IMR-90 (cell line): ENCODE measurements at regions not wholly inside any gene's neighbourhood (a gene's known extent, or its start where the extent isn't known, plus 50 kb on each side); places are given as distances from the start of the nearest gene placed in this dataset.
"Not testable (repeated sequence)": the region's sequence is repeated elsewhere in the genome, so short reads cannot be mapped to it uniquely, and the experiment has no call there.

ENCODE experiments used
- ATAC-seq: fragments of 200-7000 bp; cut with Tn5 transposase; 2 replicates; pipeline ENCODE4 v1.9.1; 2020; ENCODE audit warnings: low read depth, mild to moderate bottlenecking, moderate library complexity
- BruUV-seq: library from RNA; stranded (reverse); fragments of 400-500 nt; replicated peaks from 2 replicates; lab custom pipeline; 2021; lab: Mats Ljungman, UMichigan
- CTCF ChIA-PET: fragments of 300-600 bp; formaldehyde crosslinking; extraction: SDS; loops from one replicate; lab custom pipeline; 2021; ENCODE audit warnings: antibody characterized with exemption; lab: Yijun Ruan, JAX
- POLR2A ChIA-PET: fragments of 300-600 bp; sonication (Branson Sonifier 250); formaldehyde crosslinking; loops from one replicate; lab custom pipeline; 2022; ENCODE audit warnings: antibody characterized with exemption; ENCODE audit not compliant: unreplicated experiment; lab: Charles Lee
- DNase-seq: peaks from one replicate; pipeline ENCODE4 v3.0.0; 2013
- H2AFZ ChIP-seq: replicated peaks from 2 replicates; pipeline ENCODE3; 2013; ENCODE audit warnings: low read length, mild to moderate bottlenecking; ENCODE audit not compliant: poor library complexity
- H2AK5ac ChIP-seq: 2 replicates; pipeline ENCODE4 v1.6.1; 2013; ENCODE audit warnings: low read depth, low read length, inconsistent platforms
- H2AK9ac ChIP-seq: replicated peaks from 2 replicates; pipeline ENCODE3; 2013; ENCODE audit warnings: mild to moderate bottlenecking, low read depth, low read length, moderate library complexity; ENCODE audit not compliant: poor library complexity
- H2BK120ac ChIP-seq: 2 replicates; pipeline ENCODE4 v1.6.1; 2013; ENCODE audit warnings: low read depth, low read length, inconsistent platforms
- H2BK15ac ChIP-seq: 3 replicates; pipeline ENCODE4 v1.6.1; 2013; ENCODE audit warnings: low read depth, low read length, inconsistent platforms
- H2BK20ac ChIP-seq: 2 replicates; pipeline ENCODE4 v1.6.1; 2013; ENCODE audit warnings: low read depth, mild to moderate bottlenecking, inconsistent platforms, low read length, moderate library complexity
- H2BK5ac ChIP-seq: 2 replicates; pipeline ENCODE4 v1.6.1; 2013; ENCODE audit warnings: mild to moderate bottlenecking, low read depth, low read length, inconsistent platforms; ENCODE audit not compliant: poor library complexity, severe bottlenecking
- H3K14ac ChIP-seq: replicated peaks from 2 replicates; pipeline ENCODE4 v1.6.1; 2013; ENCODE audit warnings: low read depth, low read length, inconsistent platforms
- H3K18ac ChIP-seq: 2 replicates; pipeline ENCODE4 v1.6.1; 2013; ENCODE audit warnings: low read depth, low read length, control low read depth
- H3K23ac ChIP-seq: 2 replicates; pipeline ENCODE4 v1.6.1; 2013; ENCODE audit warnings: low read depth, low read length, inconsistent platforms
- H3K27ac ChIP-seq: 2 replicates; pipeline ENCODE4 v1.5.1; 2013; ENCODE audit warnings: mild to moderate bottlenecking, control low read depth, low read length; ENCODE audit not compliant: insufficient read depth
- H3K27me3 ChIP-seq: 2 replicates; pipeline ENCODE4 v1.6.1; 2013; ENCODE audit warnings: low read length; ENCODE audit not compliant: control insufficient read depth, insufficient read depth
- H3K36me3 ChIP-seq: 2 replicates; pipeline ENCODE4 v1.6.1; 2013; ENCODE audit warnings: low read length, mixed read lengths; ENCODE audit not compliant: control insufficient read depth, insufficient read depth
- H3K4ac ChIP-seq: 2 replicates; pipeline ENCODE4 v1.6.1; 2013; ENCODE audit warnings: low read depth, low read length, inconsistent platforms
- H3K4me1 ChIP-seq: 2 replicates; pipeline ENCODE4 v1.6.1; 2013; ENCODE audit warnings: low read length, mixed read lengths; ENCODE audit not compliant: control insufficient read depth, insufficient read depth
- H3K4me2 ChIP-seq: 2 replicates; pipeline ENCODE4 v1.6.1; 2013; ENCODE audit warnings: low read depth, mild to moderate bottlenecking, control low read depth, low read length, moderate library complexity
- H3K4me3 ChIP-seq: 2 replicates; pipeline ENCODE4 v1.5.1; 2013; ENCODE audit warnings: low read depth, mild to moderate bottlenecking, control low read depth, low read length, moderate library complexity; ENCODE audit not compliant: insufficient read depth
- H3K56ac ChIP-seq: 2 replicates; pipeline ENCODE4 v1.6.1; 2013; ENCODE audit warnings: low read length, inconsistent platforms; ENCODE audit not compliant: insufficient read depth; ENCODE audit errors: extremely low read depth
- H3K79me1 ChIP-seq, 2 experiments: 2 replicates each; pipeline ENCODE4 v1.6.1; 2013; ENCODE audit warnings: low read length in 2 of 2, inconsistent platforms in 1 of 2, low read depth in 1 of 2
- H3K9ac ChIP-seq: 2 replicates; pipeline ENCODE4 v1.6.1; 2013; ENCODE audit warnings: low read depth, low read length, control low read depth
- H3K9me1 ChIP-seq: 2 replicates; pipeline ENCODE4 v1.6.1; 2013; ENCODE audit warnings: low read length, inconsistent platforms; ENCODE audit not compliant: insufficient read depth
- H3K9me3 ChIP-seq: 2 replicates; pipeline ENCODE4 v1.6.1; 2013; ENCODE audit warnings: low read length; ENCODE audit not compliant: control insufficient read depth, insufficient read depth
- H4K20me1 ChIP-seq: 2 replicates; pipeline ENCODE4 v1.6.1; 2013; ENCODE audit warnings: low read length, inconsistent platforms; ENCODE audit not compliant: insufficient read depth
- H4K5ac ChIP-seq: 2 replicates; pipeline ENCODE4 v1.6.1; 2013; ENCODE audit warnings: mild to moderate bottlenecking, low read depth, low read length, control low read depth
- H4K8ac ChIP-seq, 2 experiments: 2 replicates each; pipeline ENCODE4 v1.6.1; 2013; ENCODE audit warnings: low read depth in 2 of 2, low read length in 2 of 2, control low read depth in 1 of 2, inconsistent platforms in 1 of 2
- H4K91ac ChIP-seq: 2 replicates; pipeline ENCODE4 v1.6.1; 2013; ENCODE audit warnings: low read depth, low read length, inconsistent platforms; ENCODE audit not compliant: insufficient read depth
- CHD1 ChIP-seq: IDR thresholded peaks from 2 replicates; pipeline ENCODE4 v1.6.1; 2012; ENCODE audit warnings: low read depth, low read length, improper control_type of control experiment
- MAFK ChIP-seq: IDR thresholded peaks from 2 replicates; pipeline ENCODE4 v1.6.1; 2012; ENCODE audit warnings: low read depth, low read length, improper control_type of control experiment
- RCOR1 ChIP-seq: IDR thresholded peaks from 2 replicates; pipeline ENCODE4 v1.6.1; 2012; ENCODE audit warnings: mild to moderate bottlenecking, low read length, improper control_type of control experiment; ENCODE audit not compliant: insufficient replicate concordance
- SMC3 ChIP-seq: fragments of 150-350 bp; IDR thresholded peaks from 2 replicates; pipeline ENCODE4 v1.6.1; 2016; ENCODE audit warnings: low read depth, mild to moderate bottlenecking, antibody characterized with exemption, low read length, moderate library complexity
- WGBS, 2 experiments: methylation state at CpG; one replicate each; pipeline versions ENCODE4 v1.1.5 to v1.1.7; 2013; ENCODE audit warnings: missing lambda C conversion rate in 2 of 2; ENCODE audit not compliant: insufficient read length in 1 of 2; ENCODE audit errors: extremely low coverage in 2 of 2; 5-methylcytosine and 5-hydroxymethylcytosine counted together
- dilution Hi-C: fragments of 300-500 bp; cut with HindIII; formaldehyde crosslinking; loops from one replicate; pipeline ENCODE4 v1.14.3; 2018; ENCODE audit warnings: low sequenced_read_pairs; ENCODE audit not compliant: unreplicated experiment
- in situ Hi-C: fragments of 300-500 bp; cut with MboI; formaldehyde crosslinking; loops from 3 replicates; pipeline ENCODE4 v1.14.3; 2019; ENCODE audit warnings: low sequenced_read_pairs, inconsistent platforms, mixed read lengths
- intact Hi-C: fragments of 100-400 bp; cut with micrococcal nuclease; formaldehyde crosslinking; loops from 2 replicates; pipeline ENCODE4 v1.10.0; 2022
- TF ChIP-seq, protein P1 (sequence below): conservative IDR thresholded peaks from 2 replicates; pipeline ENCODE4 v1.5.1; 2012; ENCODE audit warnings: mild to moderate bottlenecking, low read depth, low read length, improper control_type of control experiment

DNA sequence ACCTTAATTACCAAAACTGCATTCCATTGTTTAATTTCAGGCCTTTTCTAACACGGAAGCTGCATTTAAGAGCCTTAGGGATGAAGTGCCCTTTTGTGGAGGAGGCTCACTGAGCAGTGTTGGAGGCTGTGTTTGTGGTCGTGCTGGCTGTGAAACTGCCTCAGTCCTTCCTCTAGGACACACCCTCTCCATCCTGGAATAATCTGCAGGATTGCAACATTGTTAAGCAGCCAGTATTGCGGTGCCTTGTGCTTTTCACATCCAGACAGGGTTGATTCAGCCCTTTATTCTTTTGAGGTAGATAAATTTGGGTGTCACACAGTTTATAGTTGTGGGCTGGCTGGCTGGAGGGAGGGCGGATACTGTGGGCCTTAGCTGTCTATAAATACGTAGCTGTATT is 141.6 kb downstream of the CDRT15L2 start:
- no peak overlapping the region for H2AFZ ChIP-seq
- H4K8ac ChIP-seq = no peak overlapping the region
- no peak overlapping the region for H2BK15ac ChIP-seq
- H3K36me3 ChIP-seq = no peaks in the 10 kb centered on the region
- CTCF ChIA-PET = no interaction called here
- intact Hi-C loops (no loop called here), dilution Hi-C loops (no loop called here), in situ Hi-C loops (no loop called here)
- no peaks in the 10 kb centered on the region for H3K9me1 ChIP-seq
- H3K9me3 ChIP-seq = no peaks in the 10 kb centered on the region
- POLR2A ChIA-PET = no interaction called here
- H2AK5ac ChIP-seq = no peak overlapping the region
- no peak overlapping the region for H2AK9ac ChIP-seq
- H3K56ac ChIP-seq = no peak overlapping the region
- no peak overlapping the region for H3K23ac ChIP-seq
- no peak overlapping the region for H3K27ac ChIP-seq
- no peak overlapping the region for H3K9ac ChIP-seq
- DNase-seq (no peak), ATAC-seq (no peak)
- no peak overlapping the region for H3K4me3 ChIP-seq
- WGBS, 2 experiments = 40% methylated on average over 1 of the region's 5 CpGs; no CpG with 5 or more reads in 1 of the 2 experiments
- H3K14ac ChIP-seq = no peak overlapping the region
- no peak overlapping the region for H3K4me2 ChIP-seq
- no peak overlapping the region for H2BK120ac ChIP-seq
- H3K4me1 ChIP-seq = no peaks in the 10 kb centered on the region
- H3K18ac ChIP-seq = no peak overlapping the region
- TF ChIP-seq CHD1 (no peak), RCOR1 (no peak), MAFK (no peak), SMC3 (no peak)
- TF ChIP-seq, protein P1, sequence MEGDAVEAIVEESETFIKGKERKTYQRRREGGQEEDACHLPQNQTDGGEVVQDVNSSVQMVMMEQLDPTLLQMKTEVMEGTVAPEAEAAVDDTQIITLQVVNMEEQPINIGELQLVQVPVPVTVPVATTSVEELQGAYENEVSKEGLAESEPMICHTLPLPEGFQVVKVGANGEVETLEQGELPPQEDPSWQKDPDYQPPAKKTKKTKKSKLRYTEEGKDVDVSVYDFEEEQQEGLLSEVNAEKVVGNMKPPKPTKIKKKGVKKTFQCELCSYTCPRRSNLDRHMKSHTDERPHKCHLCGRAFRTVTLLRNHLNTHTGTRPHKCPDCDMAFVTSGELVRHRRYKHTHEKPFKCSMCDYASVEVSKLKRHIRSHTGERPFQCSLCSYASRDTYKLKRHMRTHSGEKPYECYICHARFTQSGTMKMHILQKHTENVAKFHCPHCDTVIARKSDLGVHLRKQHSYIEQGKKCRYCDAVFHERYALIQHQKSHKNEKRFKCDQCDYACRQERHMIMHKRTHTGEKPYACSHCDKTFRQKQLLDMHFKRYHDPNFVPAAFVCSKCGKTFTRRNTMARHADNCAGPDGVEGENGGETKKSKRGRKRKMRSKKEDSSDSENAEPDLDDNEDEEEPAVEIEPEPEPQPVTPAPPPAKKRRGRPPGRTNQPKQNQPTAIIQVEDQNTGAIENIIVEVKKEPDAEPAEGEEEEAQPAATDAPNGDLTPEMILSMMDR = no peak
- no peak overlapping the region for H4K91ac ChIP-seq
- H2BK5ac ChIP-seq = no peak overlapping the region
- H3K4ac ChIP-seq = no peak overlapping the region
- no peaks in the 10 kb centered on the region for H4K20me1 ChIP-seq
- H2BK20ac ChIP-seq = no peak overlapping the region
- H3K79me1 ChIP-seq = no peaks in the 10 kb centered on the region
- no peak overlapping the region for H4K5ac ChIP-seq
- BruUV-seq = no TSS peak
- no peaks in the 10 kb centered on the region for H3K27me3 ChIP-seq

- H3K4ac ChIP-seq, H2AFZ ChIP-seq, H2BK20ac ChIP-seq, H2AK5ac ChIP-seq, H3K56ac ChIP-seq, H4K20me1 ChIP-seq, intact Hi-C loops, H2BK5ac ChIP-seq, dilution Hi-C loops, H3K27ac ChIP-seq, H3K79me1 ChIP-seq, H3K9me1 ChIP-seq, H2BK120ac ChIP-seq, H3K14ac ChIP-seq, H4K8ac ChIP-seq, H3K9ac ChIP-seq, H4K5ac ChIP-seq, H2BK15ac ChIP-seq, CTCF ChIA-PET, DNase-seq, POLR2A ChIA-PET, H4K91ac ChIP-seq, BruUV-seq, H3K27me3 ChIP-seq, ATAC-seq, H3K4me2 ChIP-seq, H3K4me1 ChIP-seq, H3K9me3 ChIP-seq, H3K36me3 ChIP-seq, H3K4me3 ChIP-seq, in situ Hi-C loops, H2AK9ac ChIP-seq, H3K23ac ChIP-seq, H3K18ac ChIP-seq: not testable (repeated sequence)
- whole genome bisulfite sequencing, 2 experiments = no CpG with 5 or more reads among the region's 1 CpG
Measured at GRCh38 chr17:20724391-20724790, 144.9 kb downstream of the CDRT15L2 start.
